Adrenal gland (tissue), 9 donors: ENCODE measurements at regions not wholly inside any gene's neighbourhood (a gene's known extent, or its start where the extent isn't known, plus 50 kb on each side); places are given as distances from the start of the nearest gene placed in this dataset.
"Not testable (repeated sequence)": the region's sequence is repeated elsewhere in the genome, so short reads cannot be mapped to it uniquely, and the experiment has no call there.

Experiments used
- DNase-seq, 7 donors: peaks; one replicate each; pipeline ENCODE4 v3.0.0-alpha.2; 2019 to 2020
- H3K27ac ChIP-seq, 5 donors: fragments of 200-600 bp; sonication (generic) in 4 of 5; 1 replicate in 3 of 5; 2 replicates in 2 of 5; pipeline versions ENCODE4 v1.5.1 to v1.8.0; 2016 to 2020; ENCODE audit warnings: mild to moderate bottlenecking in 1 of 5
- H3K27me3 ChIP-seq: fragments of 200-600 bp; 2 replicates; pipeline ENCODE4 v1.8.0; 2021
- H3K36me3 ChIP-seq, 2 donors: fragments of 200-600 bp; replicated peaks in 1 of 2; 1 replicate in 1 of 2; 2 replicates in 1 of 2; pipeline versions ENCODE4 v1.5.1 to v1.8.0; 2018 to 2022
- H3K4me1 ChIP-seq, 2 donors: fragments of 200-600 bp; replicated peaks in 1 of 2; 1 replicate in 1 of 2; 2 replicates in 1 of 2; pipeline versions ENCODE4 v1.5.1 to v1.8.0; 2018 to 2021
- H3K4me3 ChIP-seq, 4 donors: fragments of 200-600 bp; sonication (generic) in 3 of 4; one replicate each; pipeline ENCODE4 v1.5.1; 2016 to 2018
- H3K9me3 ChIP-seq, 3 donors: fragments of 200-600 bp; sonication (generic) in 1 of 3; replicated peaks in 1 of 3; 1 replicate in 2 of 3; 2 replicates in 1 of 3; pipeline versions ENCODE4 v1.5.1 to v1.8.0; 2016 to 2021
- POLR2A ChIP-seq, 2 donors: fragments of 450-650 bp; IDR thresholded peaks; one replicate each; pipeline ENCODE4 v1.6.1; 2017; ENCODE audit warnings: antibody characterized with exemption in 2 of 2, mild to moderate bottlenecking in 2 of 2, moderate library complexity in 1 of 2
- WGBS, 4 donors: extraction: QIAGEN DNeasy Blood & Tissue Kit in 2 of 4; methylation state at CpG; one replicate each; pipeline versions ENCODE4 v1.1.5 to v1.1.7; 2013 to 2017; 5-methylcytosine and 5-hydroxymethylcytosine counted together
- intact Hi-C, 2 donors: fragments of 100-400 bp; cut with DNase I; formaldehyde crosslinking; loops; one replicate each; pipeline versions ENCODE4 v1.14.1 to v1.15.0; 2022 to 2023
- TF ChIP-seq, protein P1 (sequence below), 6 experiments: fragments of 450-650 bp in 4 of 6; fragments of 200-600 bp in 2 of 6; sonication (generic) in 1 of 6; IDR thresholded peaks; 1 replicate in 5 of 6; 2 replicates in 1 of 6; pipeline versions ENCODE4 v1.5.1 to v1.8.0; 2016 to 2021; ENCODE audit warnings: antibody characterized with exemption in 6 of 6, mild to moderate bottlenecking in 2 of 6, moderate library complexity in 1 of 6
- donor health status: healthy with polysubstance abuse.
- donor health status: Bipolar disorder and iron deficiency.
- donor health status: DM: yes; HTN: yes; CAD: no.
- donor health status: DM: no; HTN: no; CAD: no.
- donor health status: DM: no; HTN: no; CAD: no.

GRCh38 chr10:9950070-9950469 is 1067.6 kb upstream of the CELF2 start:
- H3K36me3 ChIP-seq: no peaks in the 10 kb centered on the region
- H3K9me3 ChIP-seq: no peaks in the 10 kb centered on the region
- no peak overlapping the region for H3K27ac ChIP-seq
- intact Hi-C loops: no loop called here
- no peak for DNase-seq
- WGBS, 4 donors: 67 to 78% (median 71%) methylated on average over 2 of the region's 2 CpGs
- no peaks in the 10 kb centered on the region for H3K27me3 ChIP-seq
- no peak overlapping the region for H3K4me3 ChIP-seq
- H3K4me1 ChIP-seq: no peaks in the 10 kb centered on the region
- TF ChIP-seq, protein P1, sequence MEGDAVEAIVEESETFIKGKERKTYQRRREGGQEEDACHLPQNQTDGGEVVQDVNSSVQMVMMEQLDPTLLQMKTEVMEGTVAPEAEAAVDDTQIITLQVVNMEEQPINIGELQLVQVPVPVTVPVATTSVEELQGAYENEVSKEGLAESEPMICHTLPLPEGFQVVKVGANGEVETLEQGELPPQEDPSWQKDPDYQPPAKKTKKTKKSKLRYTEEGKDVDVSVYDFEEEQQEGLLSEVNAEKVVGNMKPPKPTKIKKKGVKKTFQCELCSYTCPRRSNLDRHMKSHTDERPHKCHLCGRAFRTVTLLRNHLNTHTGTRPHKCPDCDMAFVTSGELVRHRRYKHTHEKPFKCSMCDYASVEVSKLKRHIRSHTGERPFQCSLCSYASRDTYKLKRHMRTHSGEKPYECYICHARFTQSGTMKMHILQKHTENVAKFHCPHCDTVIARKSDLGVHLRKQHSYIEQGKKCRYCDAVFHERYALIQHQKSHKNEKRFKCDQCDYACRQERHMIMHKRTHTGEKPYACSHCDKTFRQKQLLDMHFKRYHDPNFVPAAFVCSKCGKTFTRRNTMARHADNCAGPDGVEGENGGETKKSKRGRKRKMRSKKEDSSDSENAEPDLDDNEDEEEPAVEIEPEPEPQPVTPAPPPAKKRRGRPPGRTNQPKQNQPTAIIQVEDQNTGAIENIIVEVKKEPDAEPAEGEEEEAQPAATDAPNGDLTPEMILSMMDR (IDR thresholded peaks at IDR 0.05): no peak
- no peak for TF ChIP-seq POLR2A (IDR thresholded peaks at IDR 0.05)

GRCh38 chr10:9951481-9952257 is 1066.0 kb upstream of the CELF2 start:
- H3K4me3 ChIP-seq: no peak overlapping the region
- no peak for DNase-seq
- no peaks in the 10 kb centered on the region for H3K27me3 ChIP-seq
- H3K36me3 ChIP-seq: no peaks in the 10 kb centered on the region
- H3K9me3 ChIP-seq: no peaks in the 10 kb centered on the region
- no peak for TF ChIP-seq POLR2A (IDR thresholded peaks at IDR 0.05)
- TF ChIP-seq, protein P1 (IDR thresholded peaks at IDR 0.05): no peak
- intact Hi-C loops: no loop called here
- H3K27ac ChIP-seq: no peak overlapping the region
- WGBS, 4 donors: 73 to 81% (median 77%) methylated on average over 1 of the region's 1 CpG
- no peaks in the 10 kb centered on the region for H3K4me1 ChIP-seq

DNA sequence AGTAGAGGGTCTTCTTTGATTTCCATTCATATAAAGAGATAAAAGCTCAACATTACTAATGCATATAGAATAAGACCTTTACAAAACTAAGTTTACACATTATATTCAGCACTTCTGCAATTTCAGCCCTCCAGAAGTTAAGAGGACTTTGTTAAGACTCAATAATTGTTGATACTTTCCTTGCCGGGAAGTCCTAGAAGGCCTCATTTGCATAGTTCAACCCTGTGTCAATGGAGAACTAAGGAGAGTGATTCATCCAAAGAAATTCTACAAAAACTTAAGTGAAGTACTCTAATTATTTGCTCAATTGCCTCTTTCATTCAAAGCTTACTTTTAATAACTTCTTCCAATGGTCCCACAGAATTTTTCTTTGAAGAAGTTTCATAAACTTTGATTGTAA is 1060.3 kb upstream of the CELF2 start:
- H3K4me1 ChIP-seq: no peaks in the 10 kb centered on the region
- intact Hi-C loops: no loop called here
- TF ChIP-seq, protein P1 (IDR thresholded peaks at IDR 0.05): no peak
- H3K9me3 ChIP-seq: no peaks in the 10 kb centered on the region
- no peak overlapping the region for H3K4me3 ChIP-seq
- no peak for DNase-seq
- H3K27me3 ChIP-seq: no peaks in the 10 kb centered on the region
- no peaks in the 10 kb centered on the region for H3K36me3 ChIP-seq
- no peak overlapping the region for H3K27ac ChIP-seq
- WGBS, 4 donors: 13 to 78% (median 45%) methylated on average over 1 of the region's 1 CpG

DNA sequence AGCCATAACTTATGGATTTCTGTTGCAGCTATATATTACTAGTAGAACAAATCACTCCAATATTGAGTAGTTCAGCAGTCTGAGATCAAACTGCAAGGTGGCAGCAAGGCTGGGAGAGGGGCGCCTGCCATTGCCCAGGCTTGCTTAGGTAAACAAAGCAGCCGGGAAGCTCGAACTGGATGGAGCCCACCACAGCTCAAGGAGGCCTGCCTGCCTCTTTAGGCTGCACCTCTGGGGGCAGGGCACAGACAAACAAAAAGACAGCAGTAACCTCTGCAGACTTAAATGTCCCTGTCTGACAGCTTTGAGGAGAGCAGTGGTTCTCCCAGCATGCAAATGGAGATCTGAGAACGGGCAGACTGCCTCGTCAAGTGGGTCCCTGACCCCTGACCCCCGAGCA is 1059.8 kb upstream of the CELF2 start:
- H3K36me3 ChIP-seq, DNase-seq, H3K27me3 ChIP-seq, intact Hi-C loops, H3K9me3 ChIP-seq, H3K27ac ChIP-seq, H3K4me1 ChIP-seq, H3K4me3 ChIP-seq: not testable (repeated sequence)
- WGBS, 4 donors: 50 to 86% (median 67%) methylated on average over 2 to 6 of the region's 6 CpGs

GRCh38 chr10:9965341-9965740 is 1052.3 kb upstream of the CELF2 start:
- 48 to 63% (median 52%) methylated on average over 2 of the region's 2 CpGs for WGBS, 4 donors
- intact Hi-C loops: no loop called here
- H3K27ac ChIP-seq: no peak overlapping the region
- H3K27me3 ChIP-seq: no peaks in the 10 kb centered on the region
- no peak overlapping the region for H3K4me3 ChIP-seq
- no peak for DNase-seq
- H3K9me3 ChIP-seq: no peaks in the 10 kb centered on the region
- H3K4me1 ChIP-seq: no peaks in the 10 kb centered on the region
- TF ChIP-seq, protein P1 (IDR thresholded peaks at IDR 0.05): no peak
- H3K36me3 ChIP-seq: no peaks in the 10 kb centered on the region
